Smooth muscle cell (in vitro differentiated cells): ENCODE measurements at regions not wholly inside any gene's neighbourhood (a gene's known extent, or its start where the extent isn't known, plus 50 kb on each side); places are given as distances from the start of the nearest gene placed in this dataset.

Experiments
- DNase-seq: peaks from one replicate; lab custom pipeline; 2025; ENCODE audit not compliant: unreplicated experiment; lab: John Stamatoyannopoulos, UW
- H2AFZ ChIP-seq: fragments of 200-600 bp; sonication (generic); 2 replicates; pipeline ENCODE4 v1.6.0; 2016; ENCODE audit warnings: antibody characterized with exemption, low read depth, mild to moderate bottlenecking
- H3F3A ChIP-seq: fragments of 200-600 bp; sonication (generic); 2 replicates; pipeline ENCODE4 v1.6.0; 2017; ENCODE audit warnings: antibody characterized with exemption, low read depth
- H3K27ac ChIP-seq: fragments of 200-600 bp; sonication (generic); 2 replicates; pipeline ENCODE4 v1.5.1; 2016; ENCODE audit warnings: low read depth, mild to moderate bottlenecking
- H3K27me3 ChIP-seq: fragments of 200-600 bp; sonication (generic); 2 replicates; pipeline ENCODE4 v1.6.1; 2016; ENCODE audit warnings: low read depth, mild to moderate bottlenecking
- H3K36me3 ChIP-seq: fragments of 200-600 bp; sonication (generic); 2 replicates; pipeline ENCODE4 v1.5.1; 2016; ENCODE audit warnings: low read depth
- H3K4me1 ChIP-seq: fragments of 200-600 bp; sonication (generic); 2 replicates; pipeline ENCODE4 v1.5.1; 2016; ENCODE audit warnings: low read depth
- H3K4me2 ChIP-seq: fragments of 200-600 bp; sonication (generic); 2 replicates; pipeline ENCODE4 v1.6.0; 2016; ENCODE audit warnings: mild to moderate bottlenecking
- H3K4me3 ChIP-seq: fragments of 200-600 bp; sonication (generic); 2 replicates; pipeline ENCODE4 v1.5.1; 2016; ENCODE audit warnings: mild to moderate bottlenecking
- H3K79me2 ChIP-seq: fragments of 200-600 bp; sonication (generic); 2 replicates; pipeline ENCODE4 v1.6.0; 2016; ENCODE audit warnings: low read depth, mild to moderate bottlenecking
- H3K9ac ChIP-seq: fragments of 200-600 bp; sonication (generic); 2 replicates; pipeline ENCODE4 v1.6.0; 2016; ENCODE audit warnings: low read depth
- H3K9me3 ChIP-seq: fragments of 200-600 bp; sonication (generic); replicated peaks from 2 replicates; pipeline ENCODE4 v1.5.1; 2016; ENCODE audit warnings: low read depth
- H4K20me1 ChIP-seq: fragments of 200-600 bp; sonication (generic); 2 replicates; pipeline ENCODE4 v1.6.0; 2016; ENCODE audit warnings: low read depth
- CTCF ChIP-seq: fragments of 200-600 bp; sonication (generic); IDR thresholded peaks from 2 replicates; pipeline ENCODE4 v1.5.1; 2017; ENCODE audit warnings: borderline replicate concordance, mild to moderate bottlenecking, antibody characterized with exemption; ENCODE audit not compliant: insufficient read depth, poor library complexity, severe bottlenecking
- WGBS: methylation state at CpG from one replicate; pipeline ENCODE4 v1.1.7; 2016; ENCODE audit warnings: low lambda C conversion rate; 5-methylcytosine and 5-hydroxymethylcytosine counted together

DNA sequence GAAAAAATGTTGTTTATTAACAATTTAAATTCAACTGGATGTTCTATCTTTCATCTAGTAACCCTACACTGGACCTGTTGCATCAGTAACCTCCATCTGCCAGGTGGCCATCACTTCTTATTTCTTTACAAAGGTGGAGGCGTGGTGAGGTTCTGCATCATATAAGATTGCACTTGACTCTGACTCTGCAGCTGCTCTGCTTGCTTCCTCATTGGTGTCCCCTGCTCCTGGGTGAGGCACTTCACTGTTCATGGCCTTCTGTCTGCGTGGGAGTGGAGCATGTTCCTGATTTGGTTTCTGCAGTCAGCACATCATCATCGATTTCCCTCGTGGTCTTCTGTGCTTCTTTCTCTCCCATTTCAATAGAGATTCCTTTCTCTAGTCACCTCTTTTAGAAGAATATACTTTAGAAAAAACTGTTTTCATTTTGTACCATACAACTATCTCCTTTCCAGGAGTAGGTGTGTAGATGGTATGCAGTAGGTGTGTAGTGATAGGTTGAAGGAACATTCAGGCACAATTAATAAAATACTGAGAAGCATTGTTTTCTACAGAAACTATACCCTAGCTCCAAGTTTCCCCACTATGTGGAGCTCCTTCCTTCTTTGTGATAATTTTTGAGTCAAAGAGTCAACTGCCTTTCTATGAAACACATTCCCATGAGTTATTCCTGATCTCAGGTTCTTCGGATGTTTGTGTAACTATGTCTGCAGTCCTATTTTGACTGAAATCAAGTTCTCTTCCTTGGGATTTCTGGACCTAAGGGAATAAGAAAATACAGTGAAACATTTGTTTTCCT, 231.7 kb upstream of the CNTNAP2 start:
- H3K36me3 ChIP-seq, result no peaks in the 10 kb centered on the region
- no peak overlapping the region for H3K4me2 ChIP-seq
- WGBS, result 82% methylated on average over 5 of the region's 5 CpGs
- no peaks in the 10 kb centered on the region for H3K9me3 ChIP-seq
- TF ChIP-seq CTCF, result no peak
- H3K27me3 ChIP-seq, result no peaks in the 10 kb centered on the region
- no peak overlapping the region for H3K27ac ChIP-seq
- H3K4me3 ChIP-seq, result no peak overlapping the region
- H3K9ac ChIP-seq, result no peak overlapping the region
- H3F3A ChIP-seq, result no peaks in the 10 kb centered on the region
- no peaks in the 10 kb centered on the region for H4K20me1 ChIP-seq
- no peaks in the 10 kb centered on the region for H3K4me1 ChIP-seq
- H2AFZ ChIP-seq, result no peak overlapping the region
- DNase-seq, result no peak
- no peaks in the 10 kb centered on the region for H3K79me2 ChIP-seq

DNA sequence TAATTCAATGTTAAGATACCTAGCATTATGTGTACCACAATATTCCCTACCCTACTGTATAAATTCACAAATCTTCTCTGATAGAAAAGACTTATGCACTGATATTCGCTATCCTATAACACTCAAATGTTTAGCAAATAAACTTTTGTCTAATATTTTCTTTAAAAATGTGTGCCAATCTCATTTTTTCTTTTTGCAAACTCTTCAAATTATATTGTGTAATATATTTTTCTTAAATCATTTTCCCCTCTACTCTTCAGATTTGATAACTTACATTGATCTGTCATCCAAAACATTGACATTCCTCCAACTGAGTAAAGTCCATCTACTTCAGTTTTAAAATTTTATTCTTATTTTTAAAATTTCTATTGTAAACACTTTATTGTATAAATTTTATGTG, 240.2 kb upstream of the CNTNAP2 start:
- Histone ChIP-seq H3F3A (no peaks in the 10 kb centered on the region), H4K20me1 (no peaks in the 10 kb centered on the region), H3K36me3 (no peaks in the 10 kb centered on the region), H3K27me3 (no peaks in the 10 kb centered on the region), H3K4me2 (no peak overlapping the region), H3K4me3 (no peak overlapping the region), H3K79me2 (no peaks in the 10 kb centered on the region), H3K9me3 (no peaks in the 10 kb centered on the region), H2AFZ (no peak overlapping the region), H3K27ac (no peak overlapping the region), H3K9ac (no peak overlapping the region), H3K4me1 (no peaks in the 10 kb centered on the region)
- no peak for DNase-seq
- WGBS, result 73% methylated on average over 1 of the region's 1 CpG
- no peak for TF ChIP-seq CTCF

DNA sequence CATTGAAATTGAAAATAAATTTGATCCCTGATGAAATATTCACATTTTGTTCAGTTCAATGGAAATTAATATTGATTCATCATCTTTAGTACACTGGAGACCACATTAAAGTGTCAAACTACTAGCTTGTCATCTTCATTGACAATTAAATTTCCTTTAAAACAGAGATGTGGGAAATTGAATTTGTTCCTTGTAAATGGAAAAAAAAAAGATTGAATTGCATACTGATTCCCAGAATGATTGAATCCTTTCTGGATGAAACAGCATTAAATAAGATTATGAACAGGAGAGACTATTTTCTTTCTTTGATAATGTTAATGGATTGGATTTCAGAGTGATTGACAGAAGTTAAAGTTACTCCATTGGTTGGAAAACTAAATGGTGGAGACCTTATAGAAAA, 241.3 kb upstream of the CNTNAP2 start:
- no peaks in the 10 kb centered on the region for H3K4me1 ChIP-seq
- no peak overlapping the region for H3K27ac ChIP-seq
- TF ChIP-seq CTCF, result no peak
- H3F3A ChIP-seq, result no peaks in the 10 kb centered on the region
- H3K27me3 ChIP-seq, result no peaks in the 10 kb centered on the region
- H3K4me2 ChIP-seq, result no peak overlapping the region
- H3K9ac ChIP-seq, result no peak overlapping the region
- H3K36me3 ChIP-seq, result no peaks in the 10 kb centered on the region
- H4K20me1 ChIP-seq, result no peaks in the 10 kb centered on the region
- H3K4me3 ChIP-seq, result no peak overlapping the region
- no peak overlapping the region for H2AFZ ChIP-seq
- H3K79me2 ChIP-seq, result no peaks in the 10 kb centered on the region
- H3K9me3 ChIP-seq, result no peaks in the 10 kb centered on the region
- DNase-seq, result no peak

DNA sequence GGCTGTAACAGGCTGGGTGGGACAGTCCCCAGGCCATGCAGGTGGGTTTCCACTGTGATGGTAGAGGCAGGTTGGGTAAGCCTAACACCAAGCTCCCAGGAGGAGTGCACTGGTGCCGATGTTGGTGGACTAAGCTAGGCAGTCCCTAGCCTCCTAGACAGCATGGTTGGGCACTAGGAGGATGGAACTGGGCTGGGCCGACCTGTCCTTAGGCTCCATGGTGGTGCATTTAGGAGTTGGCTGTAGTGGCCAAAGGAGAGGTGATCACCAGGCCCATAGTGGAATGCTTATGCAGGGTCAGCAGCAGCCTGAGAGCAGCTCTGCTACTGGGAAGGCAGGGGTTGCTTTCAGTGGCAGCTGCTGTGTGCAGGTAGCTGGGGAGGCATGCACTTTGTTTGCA, 247.7 kb upstream of the CNTNAP2 start:
- Histone ChIP-seq H3K9ac (no peak overlapping the region), H3K9me3 (no peaks in the 10 kb centered on the region)
- 76% methylated on average over 2 of the region's 2 CpGs for WGBS

More for the DNA sequence above, 247.7 kb upstream of the CNTNAP2 start:
- H3K79me2 ChIP-seq, result no peaks in the 10 kb centered on the region
- no peaks in the 10 kb centered on the region for H3K4me1 ChIP-seq
- no peak overlapping the region for H3K27ac ChIP-seq
- no peaks in the 10 kb centered on the region for H4K20me1 ChIP-seq
- H3K4me2 ChIP-seq, result no peak overlapping the region
- H3K36me3 ChIP-seq, result no peaks in the 10 kb centered on the region
- no peak overlapping the region for H2AFZ ChIP-seq
- no peak for TF ChIP-seq CTCF
- no peak overlapping the region for H3K4me3 ChIP-seq
- DNase-seq, result no peak
- H3F3A ChIP-seq, result no peaks in the 10 kb centered on the region
- no peaks in the 10 kb centered on the region for H3K27me3 ChIP-seq
